Tibial artery (tissue), 4 donors: ENCODE measurements at regions not wholly inside any gene's neighbourhood (a gene's known extent, or its start where the extent isn't known, plus 50 kb on each side); places are given as distances from the start of the nearest gene placed in this dataset.

Experiments
- DNase-seq, 2 donors: peaks; one replicate each; pipeline ENCODE4 v3.0.0-alpha.2; 2019
- H3K27ac ChIP-seq, 2 donors: fragments of 200-600 bp; sonication (generic) in 1 of 2; 1 replicate in 1 of 2; 2 replicates in 1 of 2; pipeline ENCODE4 v1.5.1; 2018 to 2019; ENCODE audit warnings: mild to moderate bottlenecking in 1 of 2
- H3K27me3 ChIP-seq, 2 donors: fragments of 200-600 bp; sonication (generic) in 1 of 2; one replicate each; pipeline versions ENCODE4 v1.5.1 to v1.6.0; 2016 to 2019
- H3K36me3 ChIP-seq, 3 donors: fragments of 200-600 bp; sonication (generic) in 2 of 3; one replicate each; pipeline ENCODE4 v1.5.1; 2016 to 2019; ENCODE audit warnings: mild to moderate bottlenecking in 2 of 3
- H3K4me1 ChIP-seq, 4 donors: fragments of 200-600 bp; sonication (generic) in 2 of 4; 1 replicate in 3 of 4; 2 replicates in 1 of 4; pipeline ENCODE4 v1.5.1; 2016 to 2019
- H3K4me3 ChIP-seq, 2 donors: fragments of 200-600 bp; sonication (generic) in 1 of 2; 1 replicate in 1 of 2; 2 replicates in 1 of 2; pipeline ENCODE4 v1.5.1; 2018 to 2019; ENCODE audit warnings: mild to moderate bottlenecking in 2 of 2
- H3K9me3 ChIP-seq, 3 donors: fragments of 200-600 bp; sonication (generic) in 1 of 3; one replicate each; pipeline ENCODE4 v1.5.1; 2016 to 2019
- intact Hi-C: fragments of 100-400 bp; cut with DNase I; formaldehyde crosslinking; loops from one replicate; pipeline ENCODE4 v1.15.0; 2023; ENCODE audit warnings: low total_unique reads
- TF ChIP-seq, protein P1 (sequence below), 2 experiments: fragments of 200-600 bp in 1 of 2; fragments of 450-650 bp in 1 of 2; IDR thresholded peaks; one replicate each; pipeline ENCODE4 v1.5.1; 2017 to 2019; ENCODE audit warnings: antibody characterized with exemption in 2 of 2, mild to moderate bottlenecking in 1 of 2, moderate library complexity in 1 of 2

DNA sequence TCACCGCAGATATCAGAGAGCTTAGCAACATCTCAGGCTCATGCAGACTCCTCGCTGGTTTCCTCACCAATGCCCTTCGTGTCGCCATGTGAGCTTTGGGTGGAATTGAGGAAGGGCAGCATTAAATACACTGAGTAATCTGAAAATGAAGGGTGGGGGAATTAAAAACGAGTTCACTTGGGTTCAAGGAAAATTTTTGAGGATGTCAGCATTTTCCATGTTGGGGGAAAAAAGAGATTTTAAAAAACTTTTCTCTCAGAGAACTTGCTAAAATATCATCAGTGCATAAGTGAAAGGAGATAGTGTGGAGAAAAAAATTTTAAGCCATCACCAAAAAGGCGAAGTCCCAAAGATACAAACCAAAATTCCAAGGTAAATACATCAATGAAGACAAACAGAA lies 359.3 kb downstream of the KCNRG start:
- Histone ChIP-seq H3K4me1 (no peaks in the 10 kb centered on the region), H3K4me3 (no peak overlapping the region), H3K36me3 (no peaks in the 10 kb centered on the region), H3K27me3 (no peaks in the 10 kb centered on the region), H3K9me3 (no peaks in the 10 kb centered on the region), H3K27ac (no peak overlapping the region)
- intact Hi-C loops = no loop called here
- DNase-seq = no peak
- TF ChIP-seq, protein P1, sequence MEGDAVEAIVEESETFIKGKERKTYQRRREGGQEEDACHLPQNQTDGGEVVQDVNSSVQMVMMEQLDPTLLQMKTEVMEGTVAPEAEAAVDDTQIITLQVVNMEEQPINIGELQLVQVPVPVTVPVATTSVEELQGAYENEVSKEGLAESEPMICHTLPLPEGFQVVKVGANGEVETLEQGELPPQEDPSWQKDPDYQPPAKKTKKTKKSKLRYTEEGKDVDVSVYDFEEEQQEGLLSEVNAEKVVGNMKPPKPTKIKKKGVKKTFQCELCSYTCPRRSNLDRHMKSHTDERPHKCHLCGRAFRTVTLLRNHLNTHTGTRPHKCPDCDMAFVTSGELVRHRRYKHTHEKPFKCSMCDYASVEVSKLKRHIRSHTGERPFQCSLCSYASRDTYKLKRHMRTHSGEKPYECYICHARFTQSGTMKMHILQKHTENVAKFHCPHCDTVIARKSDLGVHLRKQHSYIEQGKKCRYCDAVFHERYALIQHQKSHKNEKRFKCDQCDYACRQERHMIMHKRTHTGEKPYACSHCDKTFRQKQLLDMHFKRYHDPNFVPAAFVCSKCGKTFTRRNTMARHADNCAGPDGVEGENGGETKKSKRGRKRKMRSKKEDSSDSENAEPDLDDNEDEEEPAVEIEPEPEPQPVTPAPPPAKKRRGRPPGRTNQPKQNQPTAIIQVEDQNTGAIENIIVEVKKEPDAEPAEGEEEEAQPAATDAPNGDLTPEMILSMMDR (IDR thresholded peaks at IDR 0.05) = no peak

DNA sequence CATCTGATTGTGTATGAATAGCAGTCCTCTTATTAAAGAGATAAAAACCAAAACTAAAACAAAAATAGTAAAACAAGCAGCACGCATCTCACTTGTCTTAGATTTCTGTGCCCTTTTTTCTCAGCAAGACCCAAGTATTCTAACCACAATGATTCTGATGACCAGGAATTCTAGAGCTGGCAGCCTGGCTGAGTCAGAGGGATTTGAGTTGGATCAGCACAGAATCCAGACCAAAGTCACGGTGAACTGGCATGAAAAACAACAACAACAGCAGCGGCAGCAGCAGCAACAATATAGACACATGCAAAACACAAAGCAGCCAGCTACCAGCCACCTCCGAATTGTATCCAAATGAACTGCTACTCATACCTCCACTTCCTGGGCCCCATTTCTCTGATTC lies 360.5 kb downstream of the KCNRG start:
- DNase-seq = no peak
- no peak overlapping the region for H3K4me3 ChIP-seq
- H3K36me3 ChIP-seq = no peaks in the 10 kb centered on the region
- H3K27me3 ChIP-seq = no peaks in the 10 kb centered on the region
- no peaks in the 10 kb centered on the region for H3K9me3 ChIP-seq
- TF ChIP-seq, protein P1 (IDR thresholded peaks at IDR 0.05) = no peak
- intact Hi-C loops = no loop called here
- H3K27ac ChIP-seq = no peak overlapping the region
- no peaks in the 10 kb centered on the region for H3K4me1 ChIP-seq

DNA sequence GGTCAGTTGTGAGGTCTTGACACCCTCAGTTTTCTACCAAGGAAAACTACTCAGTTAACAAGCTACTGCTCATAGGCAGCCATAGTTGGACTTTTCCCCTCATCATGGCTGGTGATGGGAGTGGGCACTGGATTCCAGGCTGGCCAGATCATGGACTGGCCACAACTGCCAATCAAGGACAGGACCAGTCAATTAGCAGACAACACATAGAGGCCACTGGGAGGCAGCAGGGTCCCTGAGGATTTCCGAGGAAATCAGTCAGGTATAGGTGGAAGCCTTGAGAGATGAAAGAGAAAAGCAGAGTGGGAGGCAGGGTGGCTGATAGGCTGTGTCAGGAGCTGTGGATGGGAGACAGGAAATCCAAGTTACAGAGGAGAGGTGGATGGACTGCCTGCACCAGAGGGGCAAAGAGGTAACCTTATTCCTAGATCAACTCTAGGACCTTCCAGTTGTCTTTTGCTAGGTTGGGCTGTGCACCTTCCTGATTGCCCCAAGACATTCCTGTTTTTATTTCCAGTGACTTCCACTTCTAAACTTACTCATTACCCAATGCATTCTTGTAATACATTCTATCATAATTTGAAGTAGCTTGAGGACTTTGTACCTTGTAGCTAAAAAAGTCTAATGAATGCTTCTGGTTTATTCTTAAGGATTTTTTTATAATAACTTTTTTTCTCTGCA lies 361.8 kb downstream of the KCNRG start:
- TF ChIP-seq, protein P1 (IDR thresholded peaks at IDR 0.05) = no peak
- H3K36me3 ChIP-seq = no peaks in the 10 kb centered on the region
- no peak for DNase-seq
- H3K27me3 ChIP-seq = no peaks in the 10 kb centered on the region
- intact Hi-C loops = no loop called here
- no peaks in the 10 kb centered on the region for H3K9me3 ChIP-seq
- H3K27ac ChIP-seq = no peak overlapping the region
- no peaks in the 10 kb centered on the region for H3K4me1 ChIP-seq
- no peak overlapping the region for H3K4me3 ChIP-seq

DNA sequence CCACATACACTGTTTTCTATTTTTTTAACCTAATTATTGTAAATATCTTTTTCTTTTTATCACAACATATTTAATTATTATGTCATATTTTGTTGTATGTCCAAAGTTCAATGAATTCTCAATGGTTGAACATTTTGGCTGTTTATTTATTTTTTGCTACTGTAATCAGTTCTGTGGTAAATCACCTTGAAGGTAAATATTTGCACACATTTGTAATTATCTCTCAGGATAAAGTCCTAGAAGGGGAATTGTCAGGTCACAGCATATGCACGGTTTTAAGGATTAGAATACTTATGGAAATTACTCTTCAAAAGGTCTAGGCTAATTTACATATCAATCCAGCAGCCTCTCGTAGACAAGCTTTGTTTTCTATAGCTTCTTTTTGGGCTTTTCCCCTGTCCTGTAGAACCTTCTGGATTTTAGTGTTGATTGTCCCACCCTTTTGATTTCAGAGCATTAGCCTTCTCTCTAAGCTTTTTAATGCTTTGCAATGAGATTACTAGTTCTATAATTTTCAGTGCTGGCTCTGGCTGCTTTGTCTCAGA lies 362.6 kb downstream of the KCNRG start:
- intact Hi-C loops = no loop called here
- TF ChIP-seq, protein P1 (IDR thresholded peaks at IDR 0.05) = no peak
- H3K9me3 ChIP-seq = no peaks in the 10 kb centered on the region
- H3K4me1 ChIP-seq = no peaks in the 10 kb centered on the region
- no peak overlapping the region for H3K4me3 ChIP-seq
- H3K27ac ChIP-seq = no peak overlapping the region
- no peaks in the 10 kb centered on the region for H3K27me3 ChIP-seq
- H3K36me3 ChIP-seq = no peaks in the 10 kb centered on the region
- no peak for DNase-seq

DNA sequence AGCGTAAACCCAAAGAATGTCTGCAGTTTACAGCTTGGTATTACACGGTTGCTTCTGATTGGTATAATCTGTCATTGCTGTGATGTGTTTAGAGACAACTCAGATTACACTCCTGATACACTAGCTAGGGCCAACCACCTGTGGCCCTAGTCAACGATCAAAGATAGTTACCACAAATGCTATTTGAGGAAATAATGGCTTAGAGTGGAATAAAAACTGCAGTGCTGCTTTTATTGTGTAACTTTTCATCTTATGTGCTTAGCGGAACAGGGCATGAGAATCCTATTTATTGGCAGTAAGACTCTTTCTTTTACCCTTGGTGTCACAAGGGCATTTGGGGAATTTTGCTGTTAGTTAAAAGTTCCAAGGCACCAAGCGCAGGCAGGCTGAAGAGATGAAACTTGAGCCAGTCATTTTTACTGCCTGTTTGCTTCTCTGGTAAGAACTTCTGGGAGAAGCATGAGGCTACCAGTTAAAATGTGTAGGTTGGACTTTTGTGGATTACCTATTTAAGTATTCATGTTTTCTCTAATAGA lies 363.3 kb downstream of the KCNRG start:
- TF ChIP-seq, protein P1 (IDR thresholded peaks at IDR 0.05) = no peak
- no peak overlapping the region for H3K4me3 ChIP-seq
- no peak for DNase-seq

More for the DNA sequence above, 363.3 kb downstream of the KCNRG start:
- Histone ChIP-seq H3K27ac (no peak overlapping the region), H3K27me3 (no peaks in the 10 kb centered on the region), H3K9me3 (no peaks in the 10 kb centered on the region), H3K36me3 (no peaks in the 10 kb centered on the region), H3K4me1 (no peaks in the 10 kb centered on the region)
- intact Hi-C loops = no loop called here
